HT1080 (cell line): ENCODE measurements at regions not wholly inside any gene's neighbourhood (a gene's known extent, or its start where the extent isn't known, plus 50 kb on each side); places are given as distances from the start of the nearest gene placed in this dataset.

ENCODE experiments used
- DNase-seq: peaks from one replicate; pipeline ENCODE4 v3.0.0-alpha.2; 2015; ENCODE audit warnings: low read depth

- no peak for DNase-seq
Observed at GRCh38 chr20:58111310-58112016, 117.0 kb downstream of the ANKRD60 start.

- DNase-seq: no peak
Observed at GRCh38 chr20:58109918-58110635, 118.4 kb downstream of the ANKRD60 start.

DNA sequence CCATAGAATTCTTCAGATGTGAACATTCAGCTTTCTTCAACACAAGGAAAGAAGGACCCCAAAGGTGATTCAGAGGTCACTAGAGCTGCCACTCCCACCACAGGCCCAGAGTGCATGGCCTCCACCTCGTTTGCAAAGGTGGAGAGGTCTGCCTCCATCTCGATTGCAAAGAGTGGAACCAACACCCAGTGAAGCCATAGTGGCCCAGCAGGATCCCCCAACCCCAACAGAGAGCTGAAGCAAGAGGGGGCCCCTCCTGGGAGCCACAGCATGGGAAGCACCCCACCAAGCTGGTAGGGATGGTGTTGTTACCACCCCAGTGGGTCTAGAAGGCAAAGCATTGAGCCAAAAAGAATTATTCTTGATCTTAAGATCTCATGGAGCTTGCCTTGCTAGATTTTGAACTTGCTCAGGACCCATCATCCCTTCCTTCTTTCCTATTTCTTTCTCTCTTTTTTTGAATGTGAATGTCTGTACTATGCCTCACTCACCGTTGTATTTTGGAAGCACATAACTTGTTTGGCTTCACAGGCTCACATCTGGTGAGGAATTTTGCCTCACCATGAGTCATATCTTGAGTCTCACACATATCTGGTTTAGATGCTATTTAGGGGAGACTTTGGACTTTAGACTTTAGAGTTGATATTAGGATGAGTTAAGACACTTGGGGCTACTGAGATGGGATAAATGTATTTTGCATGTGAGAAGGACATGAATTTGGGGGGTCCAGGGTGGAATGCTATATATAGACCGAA lies 119.2 kb downstream of the ANKRD60 start:
- peak; percentile 85 for DNase-seq

DNA sequence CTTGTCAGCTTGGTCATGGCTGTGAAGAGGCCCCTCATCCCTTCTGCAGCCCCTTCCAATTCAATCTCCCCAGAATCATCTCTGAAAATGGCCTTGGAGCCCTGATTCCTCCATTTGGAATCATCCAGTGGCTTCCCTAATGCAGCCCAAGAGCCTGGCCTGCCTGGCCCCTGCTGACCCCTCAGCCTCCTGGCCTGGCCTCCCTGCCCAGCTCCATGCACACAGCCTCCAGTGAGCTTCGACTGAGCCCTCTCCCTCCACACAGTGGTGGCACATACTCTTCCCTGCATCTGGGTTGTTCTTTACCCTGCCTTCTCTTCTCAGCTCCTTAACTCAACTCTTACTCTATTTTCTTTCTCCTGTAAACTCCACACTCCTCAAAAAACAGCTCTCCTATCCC lies 120.9 kb downstream of the ANKRD60 start:
- DNase-seq: no peak

GRCh38 chr20:58106143-58106750 lies 122.2 kb downstream of the ANKRD60 start:
- no peak for DNase-seq

DNA sequence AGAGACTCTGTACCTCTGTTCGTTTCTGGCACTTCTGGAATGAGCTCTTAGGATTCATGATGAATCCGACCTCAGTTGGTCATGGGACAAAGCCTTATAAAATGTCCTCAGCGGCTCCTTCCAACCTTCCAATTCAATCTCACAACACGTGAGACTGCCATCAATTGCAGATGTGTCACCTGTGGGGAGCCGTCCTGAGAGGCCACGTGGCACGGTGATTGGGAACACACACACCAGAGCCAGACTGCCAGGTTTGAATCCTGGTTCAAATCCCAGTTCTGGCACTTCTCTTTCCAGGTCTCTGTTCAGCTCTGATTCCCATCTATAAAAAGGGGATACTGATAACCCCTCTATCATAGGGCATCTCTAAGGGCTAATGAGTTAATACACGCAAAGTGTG lies 124.5 kb downstream of the ANKRD60 start:
- no peak for DNase-seq

GRCh38 chr20:58103517-58103904 lies 124.9 kb downstream of the ANKRD60 start:
- no peak for DNase-seq

DNA sequence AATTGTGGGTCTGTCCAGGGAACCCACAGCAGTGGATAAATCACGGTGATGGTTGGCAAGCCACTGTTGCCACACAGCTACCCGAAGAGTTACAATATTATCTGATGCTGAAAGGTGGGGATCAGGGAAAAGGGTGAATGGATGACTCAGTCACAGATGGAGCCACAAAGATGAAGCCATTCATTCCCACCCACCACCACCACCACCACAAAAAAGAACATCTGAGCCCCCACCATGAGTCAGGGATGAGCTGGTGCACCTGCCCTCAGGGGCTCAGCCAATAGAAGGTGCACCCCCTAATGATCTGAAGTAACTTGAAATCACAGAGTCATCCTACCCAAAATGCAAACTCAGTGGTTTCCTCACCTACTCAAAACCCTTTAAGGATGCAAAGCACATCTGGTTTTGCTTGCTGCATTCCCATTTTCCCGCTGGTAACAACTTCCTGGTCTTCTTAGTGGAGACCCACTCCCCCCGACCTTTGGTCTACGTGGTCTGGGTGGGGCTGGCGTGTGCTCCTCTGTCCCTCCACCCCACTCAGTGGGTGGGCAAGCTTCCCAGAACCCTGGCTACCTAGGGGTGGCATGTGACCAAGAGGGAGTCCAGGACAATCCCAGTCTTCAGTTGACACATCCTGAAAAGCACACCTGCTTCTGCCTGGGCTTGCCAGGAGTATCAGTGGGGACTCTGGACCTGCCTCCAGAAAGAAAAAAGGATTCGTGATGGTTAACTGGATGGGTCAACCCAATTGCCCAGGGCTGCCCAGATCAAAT lies 125.5 kb downstream of the ANKRD60 start:
- peak; percentile 96 for DNase-seq

GRCh38 chr20:58102261-58102660 lies 126.2 kb downstream of the ANKRD60 start:
- DNase-seq: peak; percentile 52

GRCh38 chr20:58100731-58101356 lies 127.6 kb downstream of the ANKRD60 start:
- no peak for DNase-seq

- DNase-seq: no peak
Observed at GRCh38 chr20:58099956-58100730, 128.3 kb downstream of the ANKRD60 start.

GRCh38 chr20:58099291-58099935 lies 129.0 kb downstream of the ANKRD60 start:
- no peak for DNase-seq

DNA sequence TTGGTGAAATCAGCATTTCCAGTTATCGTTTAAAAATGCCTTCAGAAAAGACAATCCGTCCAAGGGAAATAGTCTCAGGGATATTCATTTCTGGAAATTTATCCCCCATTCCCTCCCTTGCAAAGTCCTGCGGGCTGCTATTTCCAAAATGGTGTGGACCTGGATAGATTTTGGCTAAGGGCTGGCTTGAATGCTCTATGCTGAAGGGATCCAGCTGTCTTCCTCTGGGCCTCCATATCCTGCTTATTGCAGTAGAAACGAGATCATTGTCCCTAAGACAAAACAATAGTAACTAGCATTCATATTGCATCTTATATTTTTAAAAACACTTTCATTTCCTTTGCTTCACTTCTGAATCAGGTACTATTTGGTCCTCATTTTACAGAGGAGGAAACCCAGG lies 129.9 kb downstream of the ANKRD60 start:
- no peak for DNase-seq

DNA sequence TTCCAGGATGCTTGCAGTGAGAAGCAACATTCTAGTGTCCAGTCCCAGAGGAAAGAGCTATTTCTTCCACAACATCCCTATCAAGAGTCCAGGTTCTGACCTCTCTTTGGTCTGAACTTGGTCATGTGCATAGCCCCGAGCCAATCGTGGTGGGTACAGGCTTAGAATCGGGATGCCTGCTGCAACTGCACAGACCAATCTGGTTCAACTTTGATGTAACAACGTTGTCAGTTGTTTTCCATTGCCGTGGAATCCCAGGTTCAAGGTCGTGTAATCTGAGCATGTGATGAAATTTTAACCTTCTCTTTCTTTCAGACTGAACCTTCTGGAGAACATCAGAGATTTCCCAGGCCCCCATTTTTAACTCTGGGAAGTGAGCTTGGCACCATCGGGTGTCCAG lies 130.5 kb downstream of the ANKRD60 start:
- DNase-seq: no peak

DNA sequence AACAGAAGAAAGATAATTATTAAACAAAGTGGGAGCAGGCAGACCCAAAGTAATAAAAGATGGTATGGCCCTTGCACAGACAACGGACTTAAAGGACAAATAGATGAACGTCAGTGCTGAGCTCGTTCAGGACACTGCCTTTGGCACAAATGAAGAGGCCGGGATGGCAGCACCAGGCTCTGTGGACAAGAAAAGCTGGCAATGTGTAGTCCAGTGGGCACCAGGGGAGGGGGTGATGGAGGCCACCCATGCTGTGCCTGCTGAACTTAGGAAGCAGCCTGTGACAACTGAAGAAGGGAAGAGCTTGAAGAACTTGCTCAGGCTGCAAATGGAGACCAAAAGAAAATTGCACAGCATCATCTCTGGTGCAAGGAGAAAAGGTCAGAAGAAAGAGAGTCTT lies 131.0 kb downstream of the ANKRD60 start:
- no peak for DNase-seq

GRCh38 chr20:58096880-58097423 lies 131.5 kb downstream of the ANKRD60 start:
- DNase-seq: no peak

- no peak for DNase-seq
Observed at GRCh38 chr20:58094698-58095097, 133.8 kb downstream of the ANKRD60 start.

DNA sequence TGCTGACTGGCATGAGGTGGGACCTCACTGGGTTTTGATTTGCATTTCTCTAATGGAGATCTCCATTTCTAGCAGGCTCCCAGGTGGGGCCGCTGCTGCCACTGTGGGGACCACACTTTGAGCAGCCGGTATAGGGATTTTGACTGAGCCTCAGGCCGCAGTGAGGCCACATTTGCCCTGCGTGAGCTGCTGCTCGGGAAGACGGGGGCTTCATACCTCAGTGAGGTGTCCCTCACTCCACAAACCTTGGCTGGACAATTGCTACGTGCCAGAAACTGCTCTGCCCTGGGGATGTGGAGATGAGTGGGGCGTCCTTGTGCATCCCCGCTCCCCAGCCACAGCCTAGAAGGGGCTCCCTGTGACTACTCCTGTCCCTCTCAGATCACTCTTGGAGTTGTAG lies 134.3 kb downstream of the ANKRD60 start:
- no peak for DNase-seq

DNA sequence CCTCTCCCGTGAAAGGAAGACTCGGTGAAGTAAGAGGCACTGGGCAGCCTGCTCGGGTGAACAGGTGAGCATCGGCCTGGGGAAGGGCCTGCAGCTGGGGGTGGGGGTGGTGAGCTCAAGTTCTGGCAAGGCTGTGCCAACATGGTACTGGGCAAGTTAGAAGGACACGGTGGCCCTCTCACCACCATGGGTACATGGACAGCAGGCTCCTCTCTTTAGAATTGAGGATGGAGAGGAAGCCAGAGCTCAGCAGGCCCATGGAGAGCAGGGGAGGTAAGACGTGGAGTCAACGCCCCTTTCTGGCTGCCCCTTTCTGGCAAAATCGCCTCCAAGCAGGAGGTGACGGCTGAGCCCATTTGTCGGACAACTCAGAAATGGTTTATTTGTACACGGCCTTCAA lies 135.6 kb downstream of the ANKRD60 start:
- DNase-seq: no peak
